Neuronal stem cell (in vitro differentiated cells): ENCODE measurements at regions not wholly inside any gene's neighbourhood (a gene's known extent, or its start where the extent isn't known, plus 50 kb on each side); places are given as distances from the start of the nearest gene placed in this dataset.

Experiments
- DNase-seq: peaks from one replicate; pipeline ENCODE4 v3.0.0-alpha.2; 2013; ENCODE audit warnings: low spot score
- H2AFZ ChIP-seq: one replicate; pipeline ENCODE4 v1.6.1; 2013; ENCODE audit warnings: mild to moderate bottlenecking, low read length, inconsistent platforms
- H2AK5ac ChIP-seq: 2 replicates; pipeline ENCODE4 v1.6.1; 2013; ENCODE audit warnings: low read depth, mild to moderate bottlenecking, inconsistent platforms, low read length, moderate library complexity, mixed read lengths
- H2BK120ac ChIP-seq: 2 replicates; pipeline ENCODE4 v1.6.1; 2013; ENCODE audit warnings: low read depth, mild to moderate bottlenecking, inconsistent platforms, low read length, moderate library complexity, mixed read lengths
- H2BK12ac ChIP-seq: one replicate; pipeline ENCODE4 v1.6.1; 2013; ENCODE audit warnings: low read length, inconsistent platforms
- H2BK15ac ChIP-seq: 2 replicates; pipeline ENCODE4 v1.6.1; 2013; ENCODE audit warnings: mild to moderate bottlenecking, low read length, inconsistent platforms, mixed read lengths
- H2BK5ac ChIP-seq: one replicate; pipeline ENCODE4 v1.6.1; 2013; ENCODE audit warnings: inconsistent platforms, mild to moderate bottlenecking, low read length, moderate library complexity
- H3K14ac ChIP-seq: one replicate; pipeline ENCODE4 v1.6.1; 2013; ENCODE audit warnings: low read length, inconsistent platforms
- H3K18ac ChIP-seq: 2 replicates; pipeline ENCODE4 v1.6.1; 2013; ENCODE audit warnings: low read length, inconsistent platforms
- H3K23ac ChIP-seq: 2 replicates; pipeline ENCODE4 v1.6.1; 2013; ENCODE audit warnings: low read depth, mild to moderate bottlenecking, mixed read lengths, low read length, inconsistent platforms; ENCODE audit not compliant: poor library complexity
- H3K27ac ChIP-seq: replicated peaks from 3 replicates; pipeline ENCODE4 v1.5.1; 2013; ENCODE audit warnings: low read length, inconsistent platforms
- H3K27me3 ChIP-seq, 3 experiments: 2 replicates each; pipeline ENCODE4 v1.6.1; 2013; ENCODE audit warnings: low read length in 3 of 3, mild to moderate bottlenecking in 2 of 3, inconsistent platforms in 1 of 3, low read depth in 1 of 3, mixed read lengths in 1 of 3, moderate library complexity in 1 of 3; ENCODE audit not compliant: control insufficient read depth in 3 of 3, insufficient read depth in 3 of 3
- H3K36me3 ChIP-seq, 2 donors: replicated peaks in 1 of 2; 2 replicates each; pipeline ENCODE4 v1.6.1; 2013; ENCODE audit warnings: low read length in 2 of 2; ENCODE audit not compliant: control insufficient read depth in 2 of 2, insufficient read depth in 2 of 2
- H3K4ac ChIP-seq: 2 replicates; pipeline ENCODE4 v1.6.1; 2013; ENCODE audit warnings: inconsistent platforms, mild to moderate bottlenecking, low read length, moderate library complexity
- H3K4me1 ChIP-seq, 2 donors: 1 replicate in 1 of 2; 2 replicates in 1 of 2; pipeline ENCODE4 v1.6.1; 2013; ENCODE audit warnings: low read length in 2 of 2, low read depth in 1 of 2; ENCODE audit not compliant: control insufficient read depth in 2 of 2, insufficient read depth in 1 of 2
- H3K4me2 ChIP-seq: one replicate; pipeline ENCODE4 v1.6.1; 2013; ENCODE audit warnings: mild to moderate bottlenecking, low read length, inconsistent platforms; ENCODE audit not compliant: insufficient read depth, poor library complexity, severe bottlenecking
- H3K4me3 ChIP-seq, 2 donors: 2 replicates each; pipeline ENCODE4 v1.5.1; 2013; ENCODE audit warnings: low read length in 2 of 2, mild to moderate bottlenecking in 2 of 2, inconsistent platforms in 1 of 2, moderate library complexity in 1 of 2
- H3K79me1 ChIP-seq: one replicate; pipeline ENCODE4 v1.6.1; 2013; ENCODE audit warnings: low read depth, mild to moderate bottlenecking, inconsistent platforms, low read length, moderate library complexity
- H3K9ac ChIP-seq: one replicate; pipeline ENCODE4 v1.6.1; 2013; ENCODE audit warnings: mild to moderate bottlenecking, low read depth, low read length, inconsistent platforms; ENCODE audit not compliant: poor library complexity
- H3K9me3 ChIP-seq, 2 donors: replicated peaks in 1 of 2; 2 replicates each; pipeline versions ENCODE3 to v1.6.1; 2013; ENCODE audit warnings: low read length in 2 of 2, mild to moderate bottlenecking in 2 of 2, inconsistent platforms in 1 of 2, low read depth in 1 of 2, mixed read lengths in 1 of 2, moderate library complexity in 1 of 2; ENCODE audit not compliant: control insufficient read depth in 2 of 2, insufficient read depth in 1 of 2
- H4K8ac ChIP-seq: one replicate; pipeline ENCODE4 v1.6.1; 2013; ENCODE audit warnings: low read depth, mild to moderate bottlenecking, inconsistent platforms, low read length, moderate library complexity
- H4K91ac ChIP-seq: one replicate; pipeline ENCODE4 v1.6.1; 2013; ENCODE audit warnings: low read length, low read depth, mild to moderate bottlenecking, inconsistent platforms; ENCODE audit not compliant: poor library complexity
- WGBS, 2 donors: extraction: QIAGEN DNeasy Blood & Tissue Kit; methylation state at CpG; one replicate each; pipeline ENCODE4 v1.1.7; 2013; ENCODE audit warnings: missing lambda C conversion rate in 2 of 2, mixed read lengths in 1 of 2; ENCODE audit not compliant: insufficient read length in 2 of 2, insufficient replicate concordance in 1 of 2; ENCODE audit errors: extremely low coverage in 2 of 2; 5-methylcytosine and 5-hydroxymethylcytosine counted together

DNA sequence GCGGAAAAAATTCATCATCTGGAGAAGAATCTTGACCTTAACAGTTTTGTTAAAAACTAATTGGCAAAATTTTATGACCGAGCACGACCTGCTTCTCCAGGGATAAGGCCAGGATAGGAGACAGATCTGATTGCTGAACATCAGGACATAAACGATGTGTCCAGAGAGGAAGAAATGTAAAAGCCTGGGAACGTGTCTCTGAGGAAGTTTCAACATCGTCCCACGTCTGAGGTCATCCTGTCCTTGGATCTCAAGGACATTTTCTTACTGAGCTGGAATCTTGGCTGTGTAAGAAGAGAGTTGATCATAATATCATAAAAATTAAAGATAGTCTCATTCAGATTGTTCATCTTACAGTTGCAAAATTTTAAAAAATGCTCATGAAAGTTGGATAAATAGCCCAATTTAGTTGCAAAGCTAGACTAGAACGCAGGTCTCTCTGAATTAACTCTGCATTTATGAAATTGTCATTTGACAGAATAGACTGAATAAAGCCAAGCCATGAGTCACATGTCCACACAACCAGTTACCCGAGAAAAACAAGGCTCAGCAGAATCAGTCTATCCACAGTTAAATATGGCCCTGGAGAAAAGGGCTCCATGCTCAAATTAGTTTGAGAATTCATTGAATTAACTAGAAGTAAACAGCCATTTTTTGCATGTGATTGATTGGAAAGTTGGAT lies 120.0 kb upstream of the EGFR start:
- Histone ChIP-seq H3K79me1 (no peaks in the 10 kb centered on the region), H2BK5ac (no peak overlapping the region), H3K27ac (no peak overlapping the region), H2AK5ac (no peak overlapping the region), H3K14ac (no peak overlapping the region), H3K4me1 (no peaks in the 10 kb centered on the region), H4K91ac (no peak overlapping the region), H3K4me2 (no peak overlapping the region), H2AFZ (no peak overlapping the region), H2BK15ac (no peak overlapping the region), H3K9me3 (no peaks in the 10 kb centered on the region), H3K4ac (no peak overlapping the region), H3K4me3 (no peak overlapping the region), H3K18ac (no peak overlapping the region), H3K36me3 (no peaks in the 10 kb centered on the region), H4K8ac (no peak overlapping the region), H2BK12ac (no peak overlapping the region), H2BK120ac (no peak overlapping the region), H3K23ac (no peak overlapping the region), H3K9ac (no peak overlapping the region), H3K27me3 (no peaks in the 10 kb centered on the region)
- no peak for DNase-seq
- WGBS, 2 donors: no CpG with 5 or more reads among the region's 9 CpGs

DNA sequence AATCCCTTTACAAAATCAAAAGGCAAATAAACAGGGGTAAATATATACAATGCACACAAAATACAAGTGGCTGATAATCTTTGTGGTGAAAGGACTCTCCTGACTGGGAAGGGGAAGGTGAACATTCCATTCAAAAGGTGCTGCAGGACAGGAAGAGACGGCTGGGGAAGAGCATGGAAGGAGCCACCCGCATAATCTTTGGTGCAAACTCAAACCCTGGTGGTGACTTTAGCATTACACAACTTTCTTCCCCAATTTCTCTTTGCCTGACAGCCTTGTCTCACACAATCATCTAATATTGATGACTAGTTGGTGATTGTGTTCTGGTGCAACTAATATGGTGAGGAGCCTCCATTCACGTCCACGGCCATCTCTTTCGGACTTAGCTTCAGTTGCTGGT lies 117.0 kb upstream of the EGFR start:
- no peaks in the 10 kb centered on the region for H3K27me3 ChIP-seq
- no peak for DNase-seq
- WGBS, 2 donors: no CpG with 5 or more reads among the region's 5 CpGs
- no peak overlapping the region for H3K9ac ChIP-seq
- no peak overlapping the region for H2BK120ac ChIP-seq
- no peaks in the 10 kb centered on the region for H3K36me3 ChIP-seq
- H3K18ac ChIP-seq: no peak overlapping the region
- H2AK5ac ChIP-seq: no peak overlapping the region
- no peak overlapping the region for H3K4me3 ChIP-seq
- H2BK15ac ChIP-seq: no peak overlapping the region
- H2AFZ ChIP-seq: no peak overlapping the region
- H3K14ac ChIP-seq: no peak overlapping the region
- H3K79me1 ChIP-seq: no peaks in the 10 kb centered on the region
- H2BK5ac ChIP-seq: no peak overlapping the region
- H4K91ac ChIP-seq: no peak overlapping the region
- no peak overlapping the region for H3K4ac ChIP-seq
- H2BK12ac ChIP-seq: no peak overlapping the region
- H3K4me1 ChIP-seq: no peaks in the 10 kb centered on the region
- H4K8ac ChIP-seq: no peak overlapping the region
- no peak overlapping the region for H3K4me2 ChIP-seq
- H3K23ac ChIP-seq: no peak overlapping the region
- no peak overlapping the region for H3K27ac ChIP-seq
- H3K9me3 ChIP-seq: no peaks in the 10 kb centered on the region

DNA sequence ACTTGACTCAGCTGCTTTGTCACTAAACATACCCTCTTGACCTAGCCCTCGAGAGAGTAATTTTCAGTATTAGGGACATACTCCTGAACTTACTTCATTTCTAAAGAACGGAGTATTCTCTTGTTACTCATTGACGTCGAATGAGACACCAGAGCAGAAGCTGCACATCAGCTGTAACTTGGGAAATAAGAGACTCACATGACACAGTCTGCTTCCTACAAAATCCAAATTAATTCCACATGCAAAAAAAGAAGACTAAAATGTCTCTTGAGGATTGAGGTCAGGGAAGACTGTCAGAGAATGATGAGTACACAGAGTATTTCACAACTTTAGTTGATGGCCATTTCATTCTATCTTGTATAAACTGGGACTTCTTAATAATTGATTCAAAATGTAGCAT lies 114.7 kb upstream of the EGFR start:
- no CpG with 5 or more reads among the region's 4 CpGs for WGBS, 2 donors
- no peak overlapping the region for H3K18ac ChIP-seq
- H3K27me3 ChIP-seq: no peaks in the 10 kb centered on the region
- no peaks in the 10 kb centered on the region for H3K4me1 ChIP-seq
- no peak overlapping the region for H2BK12ac ChIP-seq
- no peak for DNase-seq
- H4K91ac ChIP-seq: no peak overlapping the region
- no peak overlapping the region for H2AFZ ChIP-seq
- H2BK5ac ChIP-seq: no peak overlapping the region
- no peak overlapping the region for H3K4me2 ChIP-seq
- no peaks in the 10 kb centered on the region for H3K79me1 ChIP-seq
- H3K27ac ChIP-seq: no peak overlapping the region
- no peaks in the 10 kb centered on the region for H3K9me3 ChIP-seq
- no peak overlapping the region for H4K8ac ChIP-seq
- H3K36me3 ChIP-seq: no peaks in the 10 kb centered on the region
- no peak overlapping the region for H3K4me3 ChIP-seq
- H3K23ac ChIP-seq: no peak overlapping the region
- no peak overlapping the region for H3K4ac ChIP-seq
- H2AK5ac ChIP-seq: no peak overlapping the region
- no peak overlapping the region for H2BK120ac ChIP-seq
- H3K9ac ChIP-seq: no peak overlapping the region
- no peak overlapping the region for H3K14ac ChIP-seq
- no peak overlapping the region for H2BK15ac ChIP-seq

DNA sequence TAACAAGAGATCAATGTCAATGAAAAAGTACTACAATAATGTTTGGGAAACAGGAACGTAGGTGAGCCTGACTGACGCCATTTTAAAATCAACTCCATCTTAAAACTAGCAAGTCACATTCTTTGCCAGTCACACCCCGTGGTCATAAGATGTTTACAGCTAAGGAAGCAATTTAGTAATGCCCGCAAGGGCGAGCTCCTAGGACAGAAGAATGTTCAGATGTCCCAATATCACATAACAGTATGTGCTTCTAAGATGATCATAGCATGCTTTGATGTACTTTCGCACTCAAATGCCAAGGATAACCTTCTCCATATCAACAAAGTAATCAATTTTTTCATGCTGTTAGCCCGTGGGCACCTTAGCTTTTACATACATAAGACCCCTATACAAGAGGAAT lies 113.8 kb upstream of the EGFR start:
- no peak overlapping the region for H3K4ac ChIP-seq
- H3K36me3 ChIP-seq: no peaks in the 10 kb centered on the region
- no peak overlapping the region for H3K18ac ChIP-seq
- no peak overlapping the region for H4K91ac ChIP-seq
- H3K4me3 ChIP-seq: no peak overlapping the region
- H3K9me3 ChIP-seq: no peaks in the 10 kb centered on the region
- no peak overlapping the region for H4K8ac ChIP-seq
- no peak overlapping the region for H3K27ac ChIP-seq
- H3K14ac ChIP-seq: no peak overlapping the region
- H2BK12ac ChIP-seq: no peak overlapping the region
- H2BK5ac ChIP-seq: no peak overlapping the region
- no peak overlapping the region for H3K23ac ChIP-seq
- no CpG with 5 or more reads among the region's 7 CpGs for WGBS, 2 donors
- no peaks in the 10 kb centered on the region for H3K79me1 ChIP-seq
- DNase-seq: no peak
- no peak overlapping the region for H2AFZ ChIP-seq
- no peaks in the 10 kb centered on the region for H3K27me3 ChIP-seq
- no peak overlapping the region for H3K9ac ChIP-seq
- H3K4me2 ChIP-seq: no peak overlapping the region
- H2AK5ac ChIP-seq: no peak overlapping the region
- no peak overlapping the region for H2BK120ac ChIP-seq
- H3K4me1 ChIP-seq: no peaks in the 10 kb centered on the region
- no peak overlapping the region for H2BK15ac ChIP-seq
